K562 (cell line): ENCODE measurements at regions not wholly inside any gene's neighbourhood (a gene's known extent, or its start where the extent isn't known, plus 50 kb on each side); places are given as distances from the start of the nearest gene placed in this dataset.

Experiments
- ATAC-seq: fragments of 200-7000 bp; cut with Tn5 transposase; 3 replicates; pipeline ENCODE4 v1.9.1; 2020; ENCODE audit warnings: moderate library complexity
- BruUV-seq: library from RNA; stranded (reverse); fragments of 400-500 nt; replicated peaks from 2 replicates; lab custom pipeline; 2021; lab: Mats Ljungman, UMichigan
- CTCF ChIA-PET: fragments of 300-600 bp; formaldehyde crosslinking; extraction: SDS; loops from one replicate; lab custom pipeline; 2021; ENCODE audit warnings: low intra/inter-chr PET ratio; lab: Yijun Ruan, JAX
- POLR2A ChIA-PET: fragments of 300-600, 350-650 bp; sonication (Branson Sonifier 250); formaldehyde crosslinking; extraction: SDS; loops from one replicate; lab custom pipeline; 2021; ENCODE audit warnings: antibody characterized with exemption, inconsistent platforms; lab: Yijun Ruan, JAX
- DNase-seq, 4 experiments: peaks; one replicate each; pipeline versions ENCODE4 v3.0.0 to v3.0.0-alpha.2; 2011 to 2018; ENCODE audit warnings: low spot score in 3 of 4, mixed read lengths in 3 of 4; ENCODE audit errors: extremely low read depth in 1 of 4
- FAIRE-seq: peaks from 2 replicates; lab custom pipeline; 2011; peaks lifted over from hg19 to GRCh38; lab: Jason Lieb, UNC
- H2AFZ ChIP-seq: 2 replicates; pipeline ENCODE4 v1.6.0; 2011; ENCODE audit warnings: low read depth, low read length, control low read depth, inconsistent platforms
- H3K27ac ChIP-seq: fragments of 200-600 bp; 3 replicates; pipeline ENCODE4 v1.8.0; 2011; ENCODE audit warnings: low read depth, mild to moderate bottlenecking, control low read depth, inconsistent platforms, low read length, moderate library complexity, mixed read lengths; ENCODE audit errors: extremely low read depth
- H3K27me3 ChIP-seq, 2 experiments: fragments of 300-600 bp in 1 of 2; 2 replicates in 1 of 2; 3 replicates in 1 of 2; pipeline versions ENCODE4 v1.6.0 to v1.8.0; 2011; ENCODE audit warnings: inconsistent platforms in 2 of 2, low read length in 2 of 2, mild to moderate bottlenecking in 1 of 2, mixed read lengths in 1 of 2, moderate library complexity in 1 of 2; ENCODE audit not compliant: control insufficient read depth in 2 of 2, insufficient read depth in 2 of 2
- H3K36me3 ChIP-seq: fragments of 300-600 bp; 3 replicates; pipeline ENCODE4 v1.8.0; 2011; ENCODE audit warnings: mild to moderate bottlenecking, low read length, inconsistent platforms; ENCODE audit not compliant: control insufficient read depth, insufficient read depth
- H3K4me1 ChIP-seq, 2 experiments: fragments of 200-600 bp in 1 of 2; replicated peaks in 1 of 2; 2 replicates in 1 of 2; 3 replicates in 1 of 2; pipeline versions ENCODE4 v1.5.1 to v1.8.0; 2011; ENCODE audit warnings: inconsistent platforms in 2 of 2, low read length in 2 of 2, mild to moderate bottlenecking in 1 of 2, mixed read lengths in 1 of 2, moderate library complexity in 1 of 2; ENCODE audit not compliant: control insufficient read depth in 2 of 2, insufficient read depth in 2 of 2
- H3K4me2 ChIP-seq: 2 replicates; pipeline ENCODE4 v1.6.1; 2011; ENCODE audit warnings: low read length, control low read depth, inconsistent platforms, mixed read lengths; ENCODE audit not compliant: insufficient read depth
- H3K4me3 ChIP-seq: fragments of 200-600 bp; sonication (generic), shearing (Covaris generic); 2 replicates; pipeline ENCODE4 v1.5.1; 2016; ENCODE audit warnings: control low read depth, inconsistent platforms
- H3K79me2 ChIP-seq: fragments of 200-600 bp; 3 replicates; pipeline ENCODE4 v1.8.0; 2011; ENCODE audit warnings: low read length, inconsistent platforms; ENCODE audit not compliant: control insufficient read depth, insufficient read depth
- H3K9ac ChIP-seq, 2 experiments: 2 replicates each; pipeline versions ENCODE4 v1.6.0 to v1.6.1; 2011; ENCODE audit warnings: low read depth in 2 of 2, low read length in 2 of 2, control low read depth in 1 of 2, inconsistent platforms in 1 of 2, mild to moderate bottlenecking in 1 of 2, mixed read lengths in 1 of 2; ENCODE audit not compliant: insufficient read depth in 1 of 2
- H3K9me1 ChIP-seq: one replicate; pipeline ENCODE4 v1.6.0; 2011; ENCODE audit warnings: inconsistent platforms, mild to moderate bottlenecking, low read length, moderate library complexity; ENCODE audit not compliant: control insufficient read depth, insufficient read depth
- H3K9me3 ChIP-seq: replicated peaks from 2 replicates; pipeline ENCODE4 v1.5.1; 2011; ENCODE audit warnings: low read depth, low read length, inconsistent platforms; ENCODE audit not compliant: control insufficient read depth, insufficient read depth
- H4K20me1 ChIP-seq: replicated peaks from 2 replicates; pipeline ENCODE4 v1.6.1; 2011; ENCODE audit warnings: low read length, inconsistent platforms, mixed read lengths; ENCODE audit not compliant: control insufficient read depth, insufficient read depth
- BCOR ChIP-seq: fragments of 450-650 bp; IDR thresholded peaks from 2 replicates; pipeline ENCODE4 v1.6.1; 2016
- FOSL1 ChIP-seq: fragments of 200-800 bp; sonication (Bioruptor generic); conservative IDR thresholded peaks from 2 replicates; pipeline ENCODE4 v1.6.1; 2016; ENCODE audit warnings: missing genetic modification characterization, missing compliant biosample characterization
- KDM1A ChIP-seq, 2 experiments: fragments of 450-650 bp; IDR thresholded peaks; 2 replicates each; pipeline ENCODE4 v1.6.1; 2016; ENCODE audit warnings: mild to moderate bottlenecking in 2 of 2
- RUNX1 ChIP-seq: sonication (generic); IDR thresholded peaks from 2 replicates; pipeline ENCODE4 v1.6.1; 2016; ENCODE audit warnings: antibody characterized with exemption, low read depth
- TSHZ1 ChIP-seq: fragments of 250-450 bp; sonication (Bioruptor Pico); IDR thresholded peaks from 2 replicates; pipeline ENCODE4 v1.4.0; 2020; ENCODE audit warnings: mild to moderate bottlenecking, moderate library complexity
- ZNF12 ChIP-seq: sonication (generic); formaldehyde crosslinking; IDR thresholded peaks from 2 replicates; pipeline ENCODE4 v1.4.0; 2020; ENCODE audit warnings: mild to moderate bottlenecking, missing genetic modification reagents
- ZNF592 ChIP-seq: fragments of 450-650 bp; IDR thresholded peaks from 2 replicates; pipeline ENCODE4 v1.6.1; 2017; ENCODE audit warnings: antibody characterized with exemption, mild to moderate bottlenecking
- WGBS: fragments of 100-300 bp; shearing (Covaris generic); methylation state at CpG from one replicate; pipeline ENCODE4 v1.1.6; 2016; ENCODE audit warnings: low coverage, mixed read lengths; ENCODE audit not compliant: insufficient coverage; ENCODE audit errors: missing lambda C conversion rate; 5-methylcytosine and 5-hydroxymethylcytosine counted together
- in situ Hi-C: fragments of 300-500 bp; cut with MboI; formaldehyde crosslinking; loops from 4 replicates; pipeline ENCODE4 v1.15.0; 2018; ENCODE audit warnings: inconsistent platforms, mixed read lengths
- intact Hi-C: fragments of 100-400 bp; cut with micrococcal nuclease; formaldehyde crosslinking; loops from 2 replicates; pipeline ENCODE4 v1.14.2; 2022
- TF ChIP-seq, protein P1 (sequence below): fragments of 250-450 bp; sonication (Bioruptor Pico); IDR thresholded peaks from 2 replicates; pipeline ENCODE4 v1.8.0; 2022; ENCODE audit warnings: inconsistent platforms
- TF ChIP-seq, protein P2 (sequence below): sonication (generic); formaldehyde crosslinking; IDR thresholded peaks from 2 replicates; pipeline ENCODE4 v1.8.0; 2022; ENCODE audit warnings: mild to moderate bottlenecking, missing genetic modification reagents, borderline replicate concordance

GRCh38 chr15:37774961-37775360 is 159.5 kb upstream of the TMCO5A start:
- Histone ChIP-seq H3K27me3 (no peaks in the 10 kb centered on the region), H3K79me2 (no peaks in the 10 kb centered on the region), H3K9me1 (no peaks in the 10 kb centered on the region), H3K4me1 (no peaks in the 10 kb centered on the region), H3K36me3 (no peaks in the 10 kb centered on the region), H3K27ac (no peak overlapping the region), H2AFZ (no peak overlapping the region), H3K9ac (no peak overlapping the region), H4K20me1 (no peaks in the 10 kb centered on the region), H3K4me3 (no peak overlapping the region), H3K4me2 (no peak overlapping the region), H3K9me3 (no peaks in the 10 kb centered on the region)
- POLR2A ChIA-PET, result no interaction called here
- in situ Hi-C loops (no loop called here), intact Hi-C loops (no loop called here)
- no TSS peak for BruUV-seq
- CTCF ChIA-PET, result no interaction called here
- DNase-seq (no peak), ATAC-seq (no peak), FAIRE-seq (no peak)
- WGBS, result 0% methylated on average over 2 of the region's 2 CpGs
- TF ChIP-seq ZNF12 (CRISPR knock-in tag), result no peak
- no peak for TF ChIP-seq KDM1A (IDR thresholded peaks at IDR 0.05)
- TF ChIP-seq TSHZ1, result no peak
- TF ChIP-seq, protein P1, sequence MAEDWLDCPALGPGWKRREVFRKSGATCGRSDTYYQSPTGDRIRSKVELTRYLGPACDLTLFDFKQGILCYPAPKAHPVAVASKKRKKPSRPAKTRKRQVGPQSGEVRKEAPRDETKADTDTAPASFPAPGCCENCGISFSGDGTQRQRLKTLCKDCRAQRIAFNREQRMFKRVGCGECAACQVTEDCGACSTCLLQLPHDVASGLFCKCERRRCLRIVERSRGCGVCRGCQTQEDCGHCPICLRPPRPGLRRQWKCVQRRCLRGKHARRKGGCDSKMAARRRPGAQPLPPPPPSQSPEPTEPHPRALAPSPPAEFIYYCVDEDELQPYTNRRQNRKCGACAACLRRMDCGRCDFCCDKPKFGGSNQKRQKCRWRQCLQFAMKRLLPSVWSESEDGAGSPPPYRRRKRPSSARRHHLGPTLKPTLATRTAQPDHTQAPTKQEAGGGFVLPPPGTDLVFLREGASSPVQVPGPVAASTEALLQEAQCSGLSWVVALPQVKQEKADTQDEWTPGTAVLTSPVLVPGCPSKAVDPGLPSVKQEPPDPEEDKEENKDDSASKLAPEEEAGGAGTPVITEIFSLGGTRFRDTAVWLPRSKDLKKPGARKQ, result no peak
- TF ChIP-seq BCOR, result no peak
- TF ChIP-seq FOSL1, result no peak
- no peak for TF ChIP-seq ZNF592
- TF ChIP-seq, protein P2, sequence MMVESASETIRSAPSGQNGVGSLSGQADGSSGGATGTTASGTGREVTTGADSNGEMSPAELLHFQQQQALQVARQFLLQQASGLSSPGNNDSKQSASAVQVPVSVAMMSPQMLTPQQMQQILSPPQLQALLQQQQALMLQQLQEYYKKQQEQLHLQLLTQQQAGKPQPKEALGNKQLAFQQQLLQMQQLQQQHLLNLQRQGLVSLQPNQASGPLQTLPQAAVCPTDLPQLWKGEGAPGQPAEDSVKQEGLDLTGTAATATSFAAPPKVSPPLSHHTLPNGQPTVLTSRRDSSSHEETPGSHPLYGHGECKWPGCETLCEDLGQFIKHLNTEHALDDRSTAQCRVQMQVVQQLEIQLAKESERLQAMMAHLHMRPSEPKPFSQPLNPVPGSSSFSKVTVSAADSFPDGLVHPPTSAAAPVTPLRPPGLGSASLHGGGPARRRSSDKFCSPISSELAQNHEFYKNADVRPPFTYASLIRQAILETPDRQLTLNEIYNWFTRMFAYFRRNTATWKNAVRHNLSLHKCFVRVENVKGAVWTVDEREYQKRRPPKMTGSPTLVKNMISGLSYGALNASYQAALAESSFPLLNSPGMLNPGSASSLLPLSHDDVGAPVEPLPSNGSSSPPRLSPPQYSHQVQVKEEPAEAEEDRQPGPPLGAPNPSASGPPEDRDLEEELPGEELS, result no peak
- TF ChIP-seq RUNX1, result no peak
